ENCODE measurements at regions not wholly inside any gene's neighbourhood (a gene's known extent, or its start where the extent isn't known, plus 50 kb on each side); places are given as distances from the start of the nearest gene placed in this dataset.

- DNase-seq, result peak; percentile 17
Observed at GRCh38 chr3:18027161-18027939, 284.9 kb upstream of the TBC1D5 start.

GRCh38 chr3:18024715-18025114, 282.3 kb upstream of the TBC1D5 start:
- no peak for DNase-seq

- no peak for DNase-seq
Observed at GRCh38 chr3:18019161-18019495, 276.7 kb upstream of the TBC1D5 start.

- DNase-seq, result no peak
Observed at GRCh38 chr3:18018491-18019160, 276.2 kb upstream of the TBC1D5 start.

GRCh38 chr3:18016366-18016765, 273.9 kb upstream of the TBC1D5 start:
- no peak for DNase-seq

GRCh38 chr3:18012933-18013332, 270.5 kb upstream of the TBC1D5 start:
- no peak for DNase-seq

- DNase-seq, result no peak
Observed at GRCh38 chr3:18012436-18012835, 270.0 kb upstream of the TBC1D5 start.

- DNase-seq, result no peak
Observed at GRCh38 chr3:18011387-18011786, 269.0 kb upstream of the TBC1D5 start.

GRCh38 chr3:18010001-18010400, 267.6 kb upstream of the TBC1D5 start:
- no peak for DNase-seq

GRCh38 chr3:18008706-18009368, 266.4 kb upstream of the TBC1D5 start:
- DNase-seq, result peak; percentile 73

- peak; percentile 17 for DNase-seq
Observed at GRCh38 chr3:18007980-18008379, 265.5 kb upstream of the TBC1D5 start.

GRCh38 chr3:17995769-17996168, 253.3 kb upstream of the TBC1D5 start:
- no peak for DNase-seq

- no peak for DNase-seq
Observed at GRCh38 chr3:17994167-17994566, 251.7 kb upstream of the TBC1D5 start.

- no peak for DNase-seq
Observed at GRCh38 chr3:17990390-17990789, 248.0 kb upstream of the TBC1D5 start.

GRCh38 chr3:17986348-17986816, 244.0 kb upstream of the TBC1D5 start:
- no peak for DNase-seq

GRCh38 chr3:17985658-17986347, 243.4 kb upstream of the TBC1D5 start:
- no peak for DNase-seq

- DNase-seq, result no peak
Observed at GRCh38 chr3:17983106-17983505, 240.7 kb upstream of the TBC1D5 start.

GRCh38 chr3:17982211-17982880, 239.9 kb upstream of the TBC1D5 start:
- no peak for DNase-seq

- DNase-seq, result peak; percentile 9
Observed at GRCh38 chr3:17980863-17981262, 238.4 kb upstream of the TBC1D5 start.

GRCh38 chr3:17979911-17980310, 237.5 kb upstream of the TBC1D5 start:
- no peak for DNase-seq

GRCh38 chr3:17979252-17979651, 236.8 kb upstream of the TBC1D5 start:
- DNase-seq, result no peak

- no peak for DNase-seq
Observed at GRCh38 chr3:17974206-17974841, 231.9 kb upstream of the TBC1D5 start.
